ENCODE measurements at regions not wholly inside any gene's neighbourhood (a gene's known extent, or its start where the extent isn't known, plus 50 kb on each side); places are given as distances from the start of the nearest gene placed in this dataset.

DNA sequence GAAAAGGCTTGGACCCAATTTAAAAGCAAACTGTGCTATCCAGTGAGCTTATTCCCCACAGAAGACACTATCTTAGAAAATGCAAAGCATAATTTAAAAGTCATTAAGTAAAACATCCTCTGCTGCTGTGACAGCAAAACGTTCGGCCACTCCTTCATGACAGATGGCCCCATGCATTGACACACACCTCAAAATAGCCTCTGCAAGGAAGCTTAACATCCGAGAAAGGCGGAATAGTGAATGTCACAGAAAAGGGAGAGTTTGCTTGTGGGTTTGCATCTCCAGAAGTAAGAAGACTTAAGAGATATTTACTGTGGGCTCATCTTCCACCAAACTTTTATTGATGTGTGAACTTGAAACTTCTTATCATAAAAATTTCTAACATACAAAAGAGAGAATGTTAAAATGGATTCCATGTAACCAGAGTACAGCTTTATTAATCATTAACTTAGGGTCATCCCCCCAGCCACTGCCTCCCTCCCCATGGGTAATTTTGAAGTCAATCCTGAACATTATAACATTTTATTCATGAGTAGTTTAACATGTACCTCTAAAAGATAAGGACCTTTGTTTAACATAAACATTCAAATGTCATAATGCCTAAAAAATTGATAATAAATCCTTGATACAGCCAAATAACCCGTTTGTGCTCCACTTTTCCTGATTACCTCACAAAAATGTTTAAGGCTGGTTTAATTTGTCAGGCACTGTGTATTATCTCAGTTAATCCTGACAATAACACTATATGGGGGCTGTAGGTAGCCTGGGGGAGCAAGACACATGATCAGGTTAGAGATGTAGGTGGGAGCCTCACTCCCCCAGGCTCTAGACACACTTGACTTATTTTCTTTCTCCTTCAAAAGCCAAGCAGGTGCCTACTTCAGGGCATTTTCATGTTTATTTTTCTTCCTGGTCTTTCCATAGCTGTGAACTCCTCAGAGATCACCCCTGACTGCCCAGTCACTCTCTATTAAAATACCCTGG, 119.7 kb upstream of the TMCC3 start:
- TF ChIP-seq, protein P1, sequence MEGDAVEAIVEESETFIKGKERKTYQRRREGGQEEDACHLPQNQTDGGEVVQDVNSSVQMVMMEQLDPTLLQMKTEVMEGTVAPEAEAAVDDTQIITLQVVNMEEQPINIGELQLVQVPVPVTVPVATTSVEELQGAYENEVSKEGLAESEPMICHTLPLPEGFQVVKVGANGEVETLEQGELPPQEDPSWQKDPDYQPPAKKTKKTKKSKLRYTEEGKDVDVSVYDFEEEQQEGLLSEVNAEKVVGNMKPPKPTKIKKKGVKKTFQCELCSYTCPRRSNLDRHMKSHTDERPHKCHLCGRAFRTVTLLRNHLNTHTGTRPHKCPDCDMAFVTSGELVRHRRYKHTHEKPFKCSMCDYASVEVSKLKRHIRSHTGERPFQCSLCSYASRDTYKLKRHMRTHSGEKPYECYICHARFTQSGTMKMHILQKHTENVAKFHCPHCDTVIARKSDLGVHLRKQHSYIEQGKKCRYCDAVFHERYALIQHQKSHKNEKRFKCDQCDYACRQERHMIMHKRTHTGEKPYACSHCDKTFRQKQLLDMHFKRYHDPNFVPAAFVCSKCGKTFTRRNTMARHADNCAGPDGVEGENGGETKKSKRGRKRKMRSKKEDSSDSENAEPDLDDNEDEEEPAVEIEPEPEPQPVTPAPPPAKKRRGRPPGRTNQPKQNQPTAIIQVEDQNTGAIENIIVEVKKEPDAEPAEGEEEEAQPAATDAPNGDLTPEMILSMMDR (IDR thresholded peaks at IDR 0.05), result no peak
- Histone ChIP-seq H3K9me3 (peaks cover 0 to 6% of the 10 kb centered on the region in 2 donors), H3K27ac (no peak overlapping the region), H3K36me3 (no peaks in the 10 kb centered on the region), H3K4me1 (peaks cover 0 to 20% of the 10 kb centered on the region in 2 donors), H3K27me3 (no peaks in the 10 kb centered on the region), H3K4me3 (no peak overlapping the region)
- intact Hi-C loops (cut with DNase I), result no loop called here
- DNase-seq (ENCODE audit: low spot score in 2 of 2), result no peak

DNA sequence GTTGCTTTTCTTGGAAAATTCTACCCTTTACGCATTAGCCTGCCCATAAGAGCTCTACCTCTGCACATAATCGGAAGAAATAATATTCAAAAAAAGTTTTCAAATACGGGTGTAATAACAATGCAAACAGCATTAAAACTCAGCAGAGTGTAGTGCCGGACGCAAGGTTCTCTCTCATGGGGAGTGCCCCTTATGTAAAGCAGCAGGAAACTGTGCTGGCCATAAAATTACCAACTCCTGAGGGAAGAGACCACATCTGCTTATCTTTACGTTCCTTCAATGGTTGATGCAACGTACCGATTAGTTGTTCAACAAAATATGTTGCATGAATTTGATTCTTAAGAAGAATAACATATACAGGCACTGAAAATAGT, 118.7 kb upstream of the TMCC3 start:
- intact Hi-C loops (cut with DNase I), result no loop called here
- no peaks in the 10 kb centered on the region for H3K27me3 ChIP-seq
- DNase-seq (ENCODE audit: low spot score in 2 of 2), result no peak
- no peak overlapping the region for H3K27ac ChIP-seq
- peaks cover 0 to 4% of the 10 kb centered on the region in 2 donors for H3K9me3 ChIP-seq
- H3K4me1 ChIP-seq, result peaks cover 0 to 20% of the 10 kb centered on the region in 2 donors
- peak overlapping the region in 1 of 2 donors; percentile 5 for H3K4me3 ChIP-seq
- no peaks in the 10 kb centered on the region for H3K36me3 ChIP-seq
- TF ChIP-seq, protein P1 (IDR thresholded peaks at IDR 0.05), result no peak

DNA sequence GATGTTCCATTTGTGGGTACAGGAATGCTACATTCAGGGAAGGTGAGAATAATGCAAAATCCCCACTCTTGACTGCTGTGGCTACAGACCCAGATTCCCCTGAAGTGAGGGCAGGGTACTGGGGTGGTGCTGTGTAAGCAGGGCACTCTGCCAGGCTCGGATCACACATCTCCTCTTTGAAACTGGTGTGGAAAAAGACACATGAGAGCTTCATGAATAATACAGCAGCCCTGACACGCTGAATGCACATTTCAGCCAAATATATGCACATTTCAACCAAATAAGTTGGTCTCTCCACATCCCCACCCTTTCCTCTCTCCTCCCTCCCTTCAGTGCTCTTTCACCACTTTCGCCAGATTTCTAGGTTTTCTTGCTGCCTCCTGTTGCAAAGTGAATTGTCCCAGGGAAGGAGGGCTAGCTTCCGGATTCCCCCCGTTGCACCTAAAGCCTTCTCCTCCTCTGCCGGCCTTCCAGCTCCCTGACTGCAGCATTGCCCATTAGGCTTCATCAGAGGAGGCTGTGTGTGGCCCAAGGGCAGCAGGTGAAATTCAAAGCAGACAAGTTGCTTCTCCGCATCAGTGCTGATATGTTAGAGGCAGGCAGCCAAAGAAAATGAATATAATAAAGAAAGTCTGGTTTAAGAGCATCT, 118.2 kb upstream of the TMCC3 start:
- DNase-seq (ENCODE audit: low spot score in 2 of 2), result no peak
- TF ChIP-seq, protein P1 (IDR thresholded peaks at IDR 0.05), result no peak
- no peaks in the 10 kb centered on the region for H3K9me3 ChIP-seq
- peak overlapping the region in 1 of 2 donors; percentile 5 for H3K4me3 ChIP-seq
- no peaks in the 10 kb centered on the region for H3K27me3 ChIP-seq
- peaks cover 0 to 20% of the 10 kb centered on the region in 2 donors for H3K4me1 ChIP-seq
- H3K27ac ChIP-seq, result no peak overlapping the region
- intact Hi-C loops (cut with DNase I), result no loop called here
- H3K36me3 ChIP-seq, result no peaks in the 10 kb centered on the region

DNA sequence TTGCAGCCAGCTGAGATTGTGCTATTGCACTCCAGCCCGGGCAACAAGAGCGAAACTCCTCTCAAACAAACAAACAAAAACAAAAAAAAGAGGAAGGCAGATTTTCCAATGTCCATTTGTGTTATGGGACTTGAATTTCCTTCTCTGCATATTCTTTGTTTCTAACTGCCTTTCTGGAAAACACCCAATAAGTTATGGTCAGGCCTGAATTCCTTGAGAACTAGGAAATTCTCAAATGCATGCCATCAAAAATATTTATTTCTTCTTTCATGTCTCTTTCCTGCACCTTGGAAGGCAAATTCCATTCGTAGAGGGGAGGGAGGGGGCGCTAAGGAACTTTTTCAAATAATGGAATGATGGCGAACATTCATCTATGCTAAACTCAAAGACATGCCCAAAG, 117.6 kb upstream of the TMCC3 start:
- no peaks in the 10 kb centered on the region for H3K27me3 ChIP-seq
- TF ChIP-seq, protein P1 (IDR thresholded peaks at IDR 0.05), result no peak
- no peaks in the 10 kb centered on the region for H3K36me3 ChIP-seq
- peaks cover 0 to 20% of the 10 kb centered on the region in 2 donors for H3K4me1 ChIP-seq
- DNase-seq (ENCODE audit: low spot score in 2 of 2), result no peak
- H3K4me3 ChIP-seq, result no peak overlapping the region
- no peaks in the 10 kb centered on the region for H3K9me3 ChIP-seq
- no peak overlapping the region for H3K27ac ChIP-seq
- intact Hi-C loops (cut with DNase I), result no loop called here

DNA sequence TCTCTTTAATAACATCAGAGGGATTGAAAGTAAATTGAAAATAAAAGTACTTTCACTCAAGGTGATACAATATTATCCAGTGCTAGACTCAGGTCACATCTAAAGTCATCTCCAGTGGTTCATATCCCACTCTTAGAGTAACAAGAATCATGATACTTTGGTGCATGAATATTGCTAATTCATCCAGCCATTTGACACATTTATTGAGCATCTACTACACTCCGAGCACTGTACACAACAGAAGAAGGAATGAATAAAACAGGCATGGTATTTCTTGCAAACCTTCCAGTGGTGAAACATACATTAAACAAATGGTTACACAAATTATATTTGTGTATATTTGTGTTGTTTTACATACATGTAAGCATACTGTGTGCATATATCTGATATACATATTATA, 116.0 kb upstream of the TMCC3 start:
- intact Hi-C loops (cut with DNase I), result no loop called here
- H3K4me1 ChIP-seq, result peaks cover 0 to 20% of the 10 kb centered on the region in 2 donors
- DNase-seq (ENCODE audit: low spot score in 2 of 2), result no peak

More for the DNA sequence above, 116.0 kb upstream of the TMCC3 start:
- Histone ChIP-seq H3K36me3 (no peaks in the 10 kb centered on the region), H3K9me3 (no peaks in the 10 kb centered on the region), H3K4me3 (no peak overlapping the region), H3K27me3 (no peaks in the 10 kb centered on the region), H3K27ac (no peak overlapping the region)
- TF ChIP-seq, protein P1 (IDR thresholded peaks at IDR 0.05), result no peak

Data from ascending aorta (tissue), 2 donors.